Gastrocnemius medialis (tissue), 4 donors: ENCODE measurements at regions not wholly inside any gene's neighbourhood (a gene's known extent, or its start where the extent isn't known, plus 50 kb on each side); places are given as distances from the start of the nearest gene placed in this dataset.

Source experiments
- ATAC-seq, 2 donors: fragments of 150-250 bp; one replicate each; pipeline ENCODE4 v1.9.1; 2016
- DNase-seq, 2 donors: peaks; one replicate each; pipeline ENCODE4 v3.0.0-alpha.2; 2019
- H3K27ac ChIP-seq, 4 donors: fragments of 200-600 bp; sonication (generic); 1 replicate in 1 of 4; 2 replicates in 3 of 4; pipeline ENCODE4 v1.5.1; 2016 to 2018; ENCODE audit warnings: mild to moderate bottlenecking in 2 of 4, moderate library complexity in 1 of 4
- H3K27me3 ChIP-seq, 3 donors: fragments of 200-600 bp; sonication (generic) in 2 of 3; 1 replicate in 1 of 3; 2 replicates in 2 of 3; pipeline versions ENCODE4 v1.5.1 to v1.6.0; 2016 to 2019; ENCODE audit warnings: mild to moderate bottlenecking in 1 of 3, moderate library complexity in 1 of 3
- H3K36me3 ChIP-seq, 2 donors: fragments of 200-600 bp; sonication (generic) in 1 of 2; one replicate each; pipeline ENCODE4 v1.5.1; 2017 to 2018
- H3K4me1 ChIP-seq, 2 donors: fragments of 200-600 bp; sonication (generic) in 1 of 2; one replicate each; pipeline ENCODE4 v1.5.1; 2016 to 2017; ENCODE audit warnings: mild to moderate bottlenecking in 2 of 2
- H3K4me3 ChIP-seq, 4 donors: fragments of 200-600 bp; sonication (generic) in 3 of 4; 1 replicate in 1 of 4; 2 replicates in 3 of 4; pipeline ENCODE4 v1.5.1; 2016 to 2019; ENCODE audit warnings: mild to moderate bottlenecking in 2 of 4
- H3K9me3 ChIP-seq, 3 donors: fragments of 200-600 bp; sonication (generic) in 2 of 3; 1 replicate in 1 of 3; 2 replicates in 2 of 3; pipeline ENCODE4 v1.5.1; 2016 to 2019
- POLR2A ChIP-seq, 2 donors: fragments of 450-650 bp; IDR thresholded peaks; one replicate each; pipeline ENCODE4 v1.6.1; 2017; ENCODE audit warnings: antibody characterized with exemption in 2 of 2, mild to moderate bottlenecking in 2 of 2, moderate library complexity in 2 of 2
- in situ Hi-C, 4 donors: fragments of 200-750 bp; cut with MboI; loops; one replicate each; pipeline versions ENCODE4 v1.15.0 to v1.8.0; 2017; ENCODE audit warnings: low sequenced_read_pairs in 4 of 4
- intact Hi-C: fragments of 100-400 bp; cut with DNase I; formaldehyde crosslinking; loops from one replicate; pipeline ENCODE4 v1.15.1; 2023; ENCODE audit warnings: low total_unique reads
- TF ChIP-seq, protein P1 (sequence below), 5 experiments: fragments of 450-650 bp in 3 of 5; fragments of 200-600 bp in 2 of 5; sonication (generic) in 2 of 5; IDR thresholded peaks in 4 of 5; conservative IDR thresholded peaks in 1 of 5; 1 replicate in 4 of 5; 2 replicates in 1 of 5; pipeline ENCODE4 v1.5.1; 2016 to 2019; ENCODE audit warnings: antibody characterized with exemption in 5 of 5, mild to moderate bottlenecking in 3 of 5, moderate library complexity in 3 of 5

DNA sequence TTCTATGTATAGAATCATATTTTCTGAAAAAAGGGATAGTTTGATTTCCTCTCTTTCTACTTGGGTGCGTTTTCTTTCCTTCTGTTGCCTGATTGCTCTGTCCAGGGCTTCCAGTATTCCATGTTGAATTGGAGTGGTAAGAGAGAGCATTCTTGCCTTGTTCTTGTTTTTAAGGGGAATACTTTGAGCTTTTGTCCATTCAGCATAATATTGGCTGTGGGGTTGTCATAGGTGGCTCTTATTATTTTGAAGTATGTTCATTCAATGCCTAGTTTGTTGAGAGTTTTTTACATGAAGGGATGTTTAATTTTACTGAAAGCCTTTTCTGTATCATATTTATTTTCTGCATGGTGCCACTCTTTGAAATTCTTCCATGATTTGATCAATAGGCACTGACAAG, 173.5 kb upstream of the IRS2 start:
- intact Hi-C loops (no loop called here), in situ Hi-C loops (no loop called here)
- ATAC-seq = no peak
- TF ChIP-seq POLR2A (IDR thresholded peaks at IDR 0.05) = no peak
- TF ChIP-seq, protein P1, sequence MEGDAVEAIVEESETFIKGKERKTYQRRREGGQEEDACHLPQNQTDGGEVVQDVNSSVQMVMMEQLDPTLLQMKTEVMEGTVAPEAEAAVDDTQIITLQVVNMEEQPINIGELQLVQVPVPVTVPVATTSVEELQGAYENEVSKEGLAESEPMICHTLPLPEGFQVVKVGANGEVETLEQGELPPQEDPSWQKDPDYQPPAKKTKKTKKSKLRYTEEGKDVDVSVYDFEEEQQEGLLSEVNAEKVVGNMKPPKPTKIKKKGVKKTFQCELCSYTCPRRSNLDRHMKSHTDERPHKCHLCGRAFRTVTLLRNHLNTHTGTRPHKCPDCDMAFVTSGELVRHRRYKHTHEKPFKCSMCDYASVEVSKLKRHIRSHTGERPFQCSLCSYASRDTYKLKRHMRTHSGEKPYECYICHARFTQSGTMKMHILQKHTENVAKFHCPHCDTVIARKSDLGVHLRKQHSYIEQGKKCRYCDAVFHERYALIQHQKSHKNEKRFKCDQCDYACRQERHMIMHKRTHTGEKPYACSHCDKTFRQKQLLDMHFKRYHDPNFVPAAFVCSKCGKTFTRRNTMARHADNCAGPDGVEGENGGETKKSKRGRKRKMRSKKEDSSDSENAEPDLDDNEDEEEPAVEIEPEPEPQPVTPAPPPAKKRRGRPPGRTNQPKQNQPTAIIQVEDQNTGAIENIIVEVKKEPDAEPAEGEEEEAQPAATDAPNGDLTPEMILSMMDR (IDR thresholded peaks at IDR 0.05 in 4 of 5, conservative IDR thresholded peaks at IDR 0.05 in 1 of 5) = no peak
- no peak for DNase-seq
- Histone ChIP-seq H3K4me3 (no peak overlapping the region), H3K27me3 (no peaks in the 10 kb centered on the region), H3K36me3 (no peaks in the 10 kb centered on the region), H3K27ac (no peak overlapping the region), H3K4me1 (no peaks in the 10 kb centered on the region), H3K9me3 (no peaks in the 10 kb centered on the region)

DNA sequence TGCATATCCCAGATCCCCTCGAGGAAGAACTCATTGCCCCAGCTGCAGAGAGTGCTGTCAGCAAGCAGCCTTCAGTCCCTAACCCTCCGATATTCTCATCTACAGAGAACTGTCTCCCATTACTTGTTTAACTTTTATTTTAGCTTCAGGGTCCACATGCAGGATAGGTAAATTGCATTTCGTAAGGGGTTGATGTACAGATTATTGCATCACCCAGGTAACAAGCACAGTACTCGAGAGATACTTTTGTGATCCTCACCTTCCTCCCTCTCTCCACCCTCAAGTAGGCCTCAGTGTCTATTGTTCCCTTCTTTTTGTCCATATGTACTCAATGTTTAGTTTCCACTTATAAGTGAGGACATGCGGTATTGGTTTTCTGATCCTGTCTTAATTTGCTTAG, 171.5 kb upstream of the IRS2 start:
- no peaks in the 10 kb centered on the region for H3K36me3 ChIP-seq
- in situ Hi-C loops (no loop called here), intact Hi-C loops (no loop called here)
- no peak overlapping the region for H3K4me3 ChIP-seq
- no peak for ATAC-seq
- no peak for DNase-seq
- H3K9me3 ChIP-seq = no peaks in the 10 kb centered on the region
- H3K27ac ChIP-seq = no peak overlapping the region
- H3K4me1 ChIP-seq = no peaks in the 10 kb centered on the region
- TF ChIP-seq, protein P1 (IDR thresholded peaks at IDR 0.05 in 4 of 5, conservative IDR thresholded peaks at IDR 0.05 in 1 of 5) = no peak
- TF ChIP-seq POLR2A (IDR thresholded peaks at IDR 0.05) = no peak
- no peaks in the 10 kb centered on the region for H3K27me3 ChIP-seq

GRCh38 chr13:109955598-109955997, 169.2 kb upstream of the IRS2 start:
- no peak for TF ChIP-seq POLR2A (IDR thresholded peaks at IDR 0.05)
- TF ChIP-seq, protein P1 (IDR thresholded peaks at IDR 0.05 in 4 of 5, conservative IDR thresholded peaks at IDR 0.05 in 1 of 5) = no peak
- Histone ChIP-seq H3K36me3 (no peaks in the 10 kb centered on the region), H3K9me3 (no peaks in the 10 kb centered on the region), H3K4me1 (no peaks in the 10 kb centered on the region), H3K27me3 (no peaks in the 10 kb centered on the region), H3K4me3 (no peak overlapping the region), H3K27ac (no peak overlapping the region)
- in situ Hi-C loops = no loop called here
- DNase-seq = no peak
- ATAC-seq = no peak
- intact Hi-C loops = no loop called here

DNA sequence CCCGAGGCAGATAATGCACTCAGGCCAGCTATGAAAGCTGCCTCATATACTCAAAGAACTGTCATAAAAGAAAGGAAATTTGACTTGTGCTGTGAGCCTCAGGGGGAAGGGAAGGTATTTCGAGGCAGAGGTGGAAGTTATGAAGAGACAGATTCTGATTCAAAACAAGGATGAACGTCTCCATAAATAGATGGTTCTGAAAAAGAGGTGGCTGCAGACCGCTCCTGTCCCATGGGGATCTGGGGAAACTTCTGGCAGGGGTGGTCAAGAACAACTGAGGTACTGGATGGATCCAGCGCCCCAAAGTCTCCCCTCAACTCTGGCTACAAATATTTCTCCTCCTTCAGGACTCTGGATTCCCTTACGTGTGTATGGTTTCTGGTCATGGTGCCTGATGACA, 168.1 kb upstream of the IRS2 start:
- in situ Hi-C loops = no loop called here
- TF ChIP-seq, protein P1 (IDR thresholded peaks at IDR 0.05 in 4 of 5, conservative IDR thresholded peaks at IDR 0.05 in 1 of 5) = no peak
- no peak for TF ChIP-seq POLR2A (IDR thresholded peaks at IDR 0.05)

DNA sequence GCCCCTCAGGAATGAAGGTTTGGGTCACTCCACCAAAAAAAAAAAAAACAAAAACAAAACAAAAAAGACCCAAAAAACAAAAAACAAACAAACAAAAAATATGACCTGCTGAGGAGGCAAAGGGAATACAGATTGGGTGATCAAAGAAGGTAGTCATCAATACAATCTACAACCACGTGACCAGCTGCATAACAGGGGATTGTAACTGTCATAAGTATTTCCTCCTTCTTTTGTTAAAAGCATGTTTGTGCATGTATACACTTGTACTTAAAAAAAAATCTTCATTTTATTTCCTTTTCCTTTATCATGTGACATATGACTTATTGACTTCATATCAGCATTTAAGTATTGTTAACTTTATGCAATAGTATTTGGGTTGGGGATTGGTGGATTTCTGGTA, 165.1 kb upstream of the IRS2 start:
- Histone ChIP-seq H3K4me1 (no peaks in the 10 kb centered on the region), H3K27me3 (no peaks in the 10 kb centered on the region), H3K9me3 (no peaks in the 10 kb centered on the region), H3K27ac (no peak overlapping the region), H3K4me3 (no peak overlapping the region), H3K36me3 (no peaks in the 10 kb centered on the region)
- in situ Hi-C loops = no loop called here
- intact Hi-C loops = no loop called here
- ATAC-seq (no peak), DNase-seq (no peak)
- TF ChIP-seq, protein P1 (IDR thresholded peaks at IDR 0.05 in 4 of 5, conservative IDR thresholded peaks at IDR 0.05 in 1 of 5) = no peak
- TF ChIP-seq POLR2A (IDR thresholded peaks at IDR 0.05) = no peak

More for the DNA sequence above, 168.1 kb upstream of the IRS2 start:
- Histone ChIP-seq H3K4me3 (no peak overlapping the region), H3K27ac (no peak overlapping the region), H3K9me3 (no peaks in the 10 kb centered on the region), H3K36me3 (no peaks in the 10 kb centered on the region), H3K27me3 (no peaks in the 10 kb centered on the region), H3K4me1 (no peaks in the 10 kb centered on the region)
- intact Hi-C loops = no loop called here
- ATAC-seq = no peak
- no peak for DNase-seq
